Fibroblast of skin of scalp (primary cell): ENCODE measurements at regions not wholly inside any gene's neighbourhood (a gene's known extent, or its start where the extent isn't known, plus 50 kb on each side); places are given as distances from the start of the nearest gene placed in this dataset.
A peak's percentile ranks its signal among the peaks of the same experiment; 100 is the strongest.

Experiments
- DNase-seq: peaks from one replicate; pipeline ENCODE4 v3.0.0-alpha.2; 2013

DNA sequence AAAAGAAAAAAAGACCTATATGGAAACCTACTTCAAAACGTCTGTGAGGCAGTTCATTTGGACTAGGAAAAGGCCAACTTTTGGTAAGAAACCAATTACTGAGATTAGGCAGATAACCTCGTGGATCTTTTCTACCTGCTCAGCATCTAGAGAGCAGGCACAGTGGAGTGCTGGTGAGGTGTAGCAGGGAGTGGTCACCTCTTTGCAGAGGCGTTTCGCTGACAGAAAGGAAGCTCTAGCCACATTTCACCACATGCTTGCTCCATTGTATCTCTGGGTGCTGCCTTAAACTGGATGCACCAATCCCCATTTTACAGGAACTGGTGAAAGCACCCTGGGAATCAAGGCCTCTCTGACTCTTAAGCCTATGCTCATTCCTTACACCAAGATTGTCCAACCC lies 360.5 kb downstream of the LIG4 start:
- no peak for DNase-seq

DNA sequence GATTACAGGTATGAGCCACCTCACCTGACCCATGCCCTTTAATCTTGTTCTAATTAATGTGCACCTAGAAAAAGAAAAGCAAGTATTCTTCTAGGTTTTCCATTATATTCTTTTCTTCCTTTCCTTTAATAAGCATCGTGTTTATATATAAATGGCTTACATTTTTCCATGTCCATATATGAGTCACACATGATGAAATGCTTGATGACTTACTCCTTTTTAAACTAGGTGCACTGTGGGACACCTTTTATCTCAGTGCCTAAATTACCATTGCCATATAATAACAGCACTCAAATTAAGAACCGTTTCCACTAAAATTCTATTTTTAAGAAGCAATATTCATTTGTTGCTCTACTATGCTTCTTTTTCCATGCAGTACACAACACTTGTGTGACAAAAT lies 363.3 kb downstream of the LIG4 start:
- DNase-seq = no peak

DNA sequence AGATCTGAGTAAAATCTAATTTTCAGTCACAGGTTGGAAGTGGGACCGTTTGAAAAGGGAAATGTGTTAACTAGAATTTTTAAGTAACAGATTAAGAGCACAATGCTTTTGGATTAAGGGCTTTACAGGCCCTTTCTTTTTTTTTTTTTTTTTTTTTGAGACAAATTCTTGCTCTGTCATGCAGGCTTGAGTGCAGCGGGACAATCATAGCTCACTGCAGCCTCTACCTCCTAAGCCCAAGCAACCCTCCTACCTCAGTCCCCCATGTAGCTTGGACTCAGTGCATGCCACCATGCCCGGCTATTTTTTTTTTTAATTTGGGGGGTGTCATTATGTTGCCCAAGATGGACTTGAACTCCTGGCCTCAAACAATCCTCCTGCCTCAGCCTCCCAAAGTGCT lies 363.7 kb downstream of the LIG4 start:
- DNase-seq = no peak

GRCh38 chr13:107847406-107847805 lies 367.9 kb downstream of the LIG4 start:
- DNase-seq = no peak

DNA sequence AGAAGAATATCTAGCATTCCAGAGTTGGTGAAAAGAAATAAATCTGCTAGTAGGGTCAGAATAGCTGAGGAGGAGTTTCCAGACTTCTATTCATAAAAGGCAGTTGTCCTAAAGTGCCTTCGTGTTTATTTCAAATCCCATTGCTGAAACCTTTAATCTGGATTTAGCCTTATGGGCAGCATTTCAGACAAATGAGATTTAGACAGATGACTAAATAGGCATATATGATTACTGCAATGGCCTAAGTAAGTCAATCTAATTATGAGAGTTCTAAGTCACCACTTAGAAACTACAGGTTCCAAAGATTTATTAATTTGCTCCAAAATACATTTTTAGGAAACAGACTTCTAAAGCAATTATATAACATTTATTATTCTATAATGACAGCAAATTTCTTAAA lies 368.7 kb downstream of the LIG4 start:
- DNase-seq = no peak

- no peak for DNase-seq
Observed at GRCh38 chr13:107845911-107846310, 369.4 kb downstream of the LIG4 start.

DNA sequence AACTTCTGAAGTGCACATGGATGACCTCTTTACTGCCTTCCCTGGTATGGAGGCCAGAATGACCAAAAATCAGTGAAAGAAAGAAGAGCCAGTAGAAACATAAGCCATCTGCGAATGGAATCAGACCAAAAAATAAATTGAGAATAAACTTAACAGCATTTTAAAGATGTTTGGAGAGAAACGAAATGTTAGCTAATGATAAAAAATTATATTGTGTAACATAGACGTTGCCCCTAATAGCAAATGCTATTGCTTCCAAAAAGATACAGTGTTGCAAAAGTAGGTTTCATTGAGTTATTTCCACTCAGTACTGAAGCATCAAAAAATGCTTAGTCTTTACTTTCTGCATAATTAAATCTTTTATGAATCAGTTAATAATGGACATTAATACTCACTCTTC lies 371.7 kb downstream of the LIG4 start:
- no peak for DNase-seq

DNA sequence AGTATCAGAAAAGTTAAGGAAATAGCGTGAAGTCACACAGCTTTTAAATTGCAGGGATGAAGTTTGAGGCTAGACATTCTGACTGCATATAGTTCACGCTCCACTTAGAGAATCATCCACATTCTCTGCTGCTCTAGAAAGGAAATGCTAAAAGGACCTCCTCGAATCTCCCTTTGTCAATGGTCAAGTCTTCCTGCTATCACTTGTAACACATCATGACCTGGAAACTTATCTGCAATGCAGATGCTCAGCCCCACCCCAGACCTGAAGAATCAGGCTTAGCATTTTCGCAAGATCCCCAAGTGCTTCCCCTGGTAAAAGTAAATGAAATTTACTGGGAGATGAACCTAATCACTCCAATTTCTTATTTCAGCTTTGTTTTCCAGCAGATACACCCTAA lies 372.1 kb downstream of the LIG4 start:
- DNase-seq = no peak

DNA sequence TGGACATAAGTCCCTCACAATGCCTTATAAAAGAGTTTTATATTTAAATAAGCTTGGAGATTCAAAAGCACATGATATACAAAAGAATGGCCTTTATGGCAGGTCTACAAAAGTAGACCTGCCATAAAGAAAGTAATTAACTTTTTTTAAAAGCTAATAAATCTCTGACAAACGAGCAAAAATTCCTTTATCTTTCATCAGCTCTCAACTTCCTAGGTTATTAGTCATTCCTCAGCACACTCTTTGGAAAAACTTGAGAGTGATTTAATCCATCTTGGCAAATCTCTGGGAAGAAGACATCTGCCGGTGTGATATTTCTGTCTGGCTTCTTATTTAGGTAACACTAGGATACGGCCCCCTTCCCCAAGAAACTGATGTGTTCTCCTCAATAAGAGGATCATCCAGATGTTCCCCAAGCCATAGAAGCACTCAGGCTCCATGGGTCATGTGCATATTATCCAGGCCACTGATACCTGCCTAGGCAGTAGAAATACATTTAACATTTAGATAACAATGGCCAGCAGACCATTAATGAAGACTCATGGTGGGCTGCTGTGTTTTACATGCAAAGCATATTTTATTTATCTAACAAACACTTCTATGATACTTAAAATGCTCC lies 372.7 kb downstream of the LIG4 start:
- DNase-seq = peak; percentile 57

- no peak for DNase-seq
Observed at GRCh38 chr13:107838588-107839161, 376.7 kb downstream of the LIG4 start.

DNA sequence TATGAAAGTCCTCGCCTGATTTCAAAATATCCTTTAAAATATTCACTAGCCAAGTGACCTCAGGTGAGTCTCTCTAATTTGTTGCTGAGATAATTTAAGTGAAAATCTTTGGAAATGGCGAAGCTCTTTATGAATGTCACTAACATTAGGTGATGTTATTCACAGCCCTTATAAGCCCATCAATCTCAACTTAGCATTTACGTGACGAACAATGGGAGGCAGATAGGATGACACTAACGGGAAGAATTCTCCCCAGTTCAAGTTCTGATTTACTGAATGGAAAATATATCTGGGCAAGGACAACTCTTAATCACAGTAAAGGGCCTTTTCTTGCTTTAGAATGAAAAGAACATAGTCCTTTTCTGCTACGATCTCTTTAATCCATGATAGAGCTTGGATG lies 378.7 kb downstream of the LIG4 start:
- no peak for DNase-seq

GRCh38 chr13:107835339-107836018 lies 379.9 kb downstream of the LIG4 start:
- peak; percentile 84 for DNase-seq

DNA sequence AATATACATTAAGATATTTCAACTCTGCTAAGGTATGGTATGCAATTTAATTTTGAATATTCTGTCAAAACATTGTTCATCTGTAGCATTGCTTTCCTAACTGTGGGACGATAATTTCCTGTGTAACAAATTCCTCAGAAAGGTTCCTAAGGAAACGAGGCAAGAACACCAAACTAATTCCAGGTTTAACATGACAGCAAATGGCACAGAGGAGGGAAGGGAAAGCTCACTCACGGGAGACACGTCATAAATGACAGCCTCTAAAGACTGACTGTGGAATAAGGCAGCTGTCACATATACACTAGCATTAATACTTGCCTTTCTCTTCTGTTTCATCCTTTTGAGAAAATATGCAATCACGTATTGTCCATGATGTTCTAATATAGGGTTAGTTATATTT lies 380.6 kb downstream of the LIG4 start:
- peak; percentile 21 for DNase-seq

DNA sequence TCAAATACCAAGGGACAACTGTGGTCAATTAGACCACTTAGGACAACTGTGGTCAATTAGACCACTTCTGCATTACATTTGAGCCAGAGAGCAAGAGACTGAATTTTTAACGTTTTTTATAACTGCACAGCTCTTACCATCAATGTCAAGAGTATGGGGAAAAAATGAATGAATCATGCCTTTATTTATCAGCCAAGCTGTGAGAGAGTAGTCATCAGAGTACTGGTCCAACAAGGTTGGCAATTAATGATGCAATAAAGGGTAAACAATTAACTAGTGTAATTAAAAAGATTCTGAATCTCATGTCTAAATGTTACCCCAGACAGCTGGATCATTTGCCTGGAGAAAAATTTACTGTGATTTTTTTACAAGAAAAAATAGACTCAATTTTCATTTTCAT lies 381.1 kb downstream of the LIG4 start:
- DNase-seq = peak; percentile 14

DNA sequence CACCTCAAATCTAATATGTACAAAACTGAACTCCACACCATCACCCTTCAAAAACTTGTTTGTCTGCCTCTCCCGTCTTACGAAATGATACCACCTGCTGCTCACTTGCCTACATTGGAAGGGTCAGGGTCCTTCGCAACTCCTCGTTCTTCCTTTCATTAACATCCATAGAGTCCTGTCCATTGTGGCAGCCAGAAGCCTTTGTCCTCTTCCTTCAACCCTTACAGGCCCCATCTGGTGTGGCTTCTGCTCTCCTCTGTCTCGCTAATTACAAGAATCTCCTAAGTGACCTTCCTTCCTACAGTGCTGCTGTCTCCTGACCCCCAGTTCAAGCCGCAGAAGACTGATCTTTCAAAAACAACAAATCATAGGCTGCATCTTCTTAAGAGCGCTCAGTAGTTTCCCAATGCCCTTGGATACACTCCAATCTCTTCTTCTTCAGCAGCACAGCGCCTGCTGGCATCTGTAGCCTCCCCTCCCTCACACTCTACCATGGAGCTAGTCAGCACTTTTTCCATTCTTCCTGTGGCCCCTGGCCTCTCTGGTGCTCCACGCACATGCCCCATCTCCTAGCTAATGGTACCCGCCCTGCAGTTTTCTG lies 382.7 kb downstream of the LIG4 start:
- DNase-seq = no peak

- DNase-seq = no peak
Observed at GRCh38 chr13:107830804-107831203, 384.5 kb downstream of the LIG4 start.

DNA sequence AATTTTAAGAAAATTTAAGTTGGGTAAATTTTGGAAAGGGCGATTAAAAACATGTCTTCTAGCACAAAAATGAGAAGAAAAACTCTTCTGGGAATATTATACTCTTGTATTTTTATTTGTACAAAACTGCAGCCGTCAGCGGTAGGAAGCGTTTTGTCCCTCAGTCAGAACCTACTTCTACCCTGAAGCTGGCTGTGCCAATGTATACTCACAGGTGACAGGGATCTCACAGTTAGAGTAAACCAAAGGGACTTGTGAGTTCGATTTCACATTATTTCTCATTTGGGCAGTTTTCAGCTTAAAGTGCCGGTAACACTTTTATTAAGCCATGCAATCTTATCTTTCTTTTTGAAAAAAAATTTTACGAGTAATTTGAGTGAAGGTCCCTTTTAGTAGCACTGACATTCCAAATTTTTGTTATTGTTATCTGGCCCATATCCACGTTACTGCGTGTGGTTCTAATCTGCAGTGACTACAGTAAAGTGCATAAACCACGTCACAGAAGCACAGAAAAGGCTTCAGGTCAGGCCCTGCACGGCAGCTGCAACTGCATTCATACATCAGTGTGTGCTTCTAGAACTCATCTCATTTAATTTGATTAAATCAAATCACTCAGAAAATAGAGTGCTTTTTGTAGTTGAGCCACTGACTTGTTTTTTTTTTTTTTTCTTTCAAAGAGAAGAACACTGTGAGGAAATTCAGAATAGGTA lies 387.3 kb downstream of the LIG4 start:
- no peak for DNase-seq

GRCh38 chr13:107824635-107825034 lies 390.7 kb downstream of the LIG4 start:
- no peak for DNase-seq

GRCh38 chr13:107822006-107822405 lies 393.3 kb downstream of the LIG4 start:
- no peak for DNase-seq

DNA sequence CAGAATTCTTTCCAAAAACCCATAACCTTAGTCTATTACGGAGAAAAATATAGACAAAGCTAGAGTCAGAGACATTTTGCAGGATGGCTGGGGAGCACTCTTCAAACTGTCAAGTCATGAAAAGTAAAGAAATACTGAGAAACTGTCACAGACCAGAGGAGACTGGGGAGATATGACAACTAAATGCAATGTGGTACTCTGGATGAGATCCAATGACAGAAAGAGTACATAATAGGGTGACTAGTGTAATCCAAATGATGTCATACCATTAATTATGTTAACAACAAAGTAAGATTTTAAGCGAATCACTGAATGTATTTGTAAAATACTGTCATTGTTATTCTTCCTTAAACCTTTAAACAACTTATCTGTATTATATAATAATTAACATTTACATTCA lies 393.8 kb downstream of the LIG4 start:
- DNase-seq = no peak

- no peak for DNase-seq
Observed at GRCh38 chr13:107819071-107819470, 396.3 kb downstream of the LIG4 start.

GRCh38 chr13:107817647-107818287 lies 397.6 kb downstream of the LIG4 start:
- no peak for DNase-seq

DNA sequence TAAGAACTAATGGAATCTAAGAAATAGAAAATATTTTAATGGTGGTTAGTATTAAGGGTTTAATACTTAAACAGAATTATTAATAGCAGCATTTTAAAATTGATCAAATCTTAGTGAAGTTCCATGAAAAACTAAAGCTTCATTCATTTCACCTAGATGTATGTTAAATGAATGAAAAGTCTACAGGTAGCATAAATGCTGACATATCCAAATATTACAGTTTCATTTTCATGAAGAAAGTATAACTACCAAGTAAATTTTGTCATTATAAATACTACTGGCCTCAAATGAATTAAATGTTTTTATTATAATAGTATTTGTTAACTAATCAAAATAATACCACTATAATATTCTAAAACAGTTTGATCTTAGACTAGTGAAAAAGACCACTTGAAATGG lies 403.3 kb downstream of the LIG4 start:
- DNase-seq = no peak
